Esophagus squamous epithelium (tissue), 5 donors: ENCODE measurements at regions not wholly inside any gene's neighbourhood (a gene's known extent, or its start where the extent isn't known, plus 50 kb on each side); places are given as distances from the start of the nearest gene placed in this dataset.

Experiments
- DNase-seq: peaks from one replicate; lab custom pipeline; 2025; lab: John Stamatoyannopoulos, UW
- H3K27ac ChIP-seq, 4 donors: fragments of 200-600 bp; sonication (generic); one replicate each; pipeline ENCODE4 v1.5.1; 2016 to 2019; ENCODE audit warnings: mild to moderate bottlenecking in 1 of 4
- H3K27me3 ChIP-seq, 4 donors: fragments of 200-600 bp; sonication (generic); 1 replicate in 3 of 4; 2 replicates in 1 of 4; pipeline versions ENCODE4 v1.5.1 to v1.6.0; 2017 to 2021; ENCODE audit warnings: antibody characterized with exemption in 1 of 4
- H3K36me3 ChIP-seq, 3 donors: fragments of 200-600 bp; sonication (generic); one replicate each; pipeline ENCODE4 v1.5.1; 2016 to 2019
- H3K4me1 ChIP-seq, 3 donors: fragments of 200-600 bp; sonication (generic); one replicate each; pipeline ENCODE4 v1.5.1; 2017 to 2019
- H3K4me3 ChIP-seq, 4 donors: fragments of 200-600 bp; sonication (generic); 1 replicate in 3 of 4; 2 replicates in 1 of 4; pipeline ENCODE4 v1.5.1; 2016 to 2019; ENCODE audit warnings: mild to moderate bottlenecking in 2 of 4, moderate library complexity in 1 of 4
- H3K9me3 ChIP-seq, 3 donors: fragments of 200-600 bp; sonication (generic); one replicate each; pipeline ENCODE4 v1.5.1; 2016 to 2019
- CTCF ChIP-seq, 6 experiments: fragments of 450-650 bp in 4 of 6; fragments of 200-600 bp in 2 of 6; sonication (generic) in 2 of 6; IDR thresholded peaks; one replicate each; pipeline ENCODE4 v1.5.1; 2016 to 2019; ENCODE audit warnings: antibody characterized with exemption in 6 of 6, mild to moderate bottlenecking in 4 of 6, moderate library complexity in 4 of 6
- POLR2A ChIP-seq, 4 donors: fragments of 450-650 bp; IDR thresholded peaks; one replicate each; pipeline ENCODE4 v1.6.1; 2017; ENCODE audit warnings: antibody characterized with exemption in 4 of 4, mild to moderate bottlenecking in 4 of 4, moderate library complexity in 3 of 4
- WGBS, 2 donors: methylation state at CpG; one replicate each; pipeline ENCODE4 v1.1.5; 2018; 5-methylcytosine and 5-hydroxymethylcytosine counted together
- intact Hi-C: fragments of 100-400 bp; cut with DNase I; formaldehyde crosslinking; loops from one replicate; pipeline ENCODE4 v1.15.0; 2022
- donor health status: DM: yes; HTN: yes; CAD: no.

GRCh38 chr5:17947029-17947428 lies 312.8 kb downstream of the TAF11L14 start:
- H3K9me3 ChIP-seq: no peaks in the 10 kb centered on the region
- 63 to 88% methylated on average over 1 of the region's 1 CpG for WGBS, 2 donors
- TF ChIP-seq CTCF (IDR thresholded peaks at IDR 0.05) (no peak), POLR2A (IDR thresholded peaks at IDR 0.05) (no peak)
- intact Hi-C loops: no loop called here
- H3K36me3 ChIP-seq: no peaks in the 10 kb centered on the region
- no peak overlapping the region for H3K4me3 ChIP-seq
- DNase-seq: no peak
- H3K4me1 ChIP-seq: peaks cover 0 to 10% (median 0%) of the 10 kb centered on the region in 3 donors
- H3K27ac ChIP-seq: no peak overlapping the region
- H3K27me3 ChIP-seq: no peaks in the 10 kb centered on the region

- TF ChIP-seq CTCF (IDR thresholded peaks at IDR 0.05): peak in 4 of 6 experiments; percentile 7 to 56 (median 26)
- no peak for TF ChIP-seq POLR2A (IDR thresholded peaks at IDR 0.05)
- DNase-seq: no peak
- Histone ChIP-seq H3K36me3 (no peaks in the 10 kb centered on the region), H3K27ac (peak overlapping the region; percentile 51 to 78 (median 57)), H3K27me3 (no peaks in the 10 kb centered on the region), H3K4me1 (peaks cover 0 to 14% (median 0%) of the 10 kb centered on the region in 3 donors), H3K9me3 (no peaks in the 10 kb centered on the region), H3K4me3 (peak overlapping the region in 1 of 4 donors; percentile 20)
- WGBS, 2 donors: 35 to 41% methylated on average over 6 to 8 of the region's 9 CpGs
- intact Hi-C loops: no loop called here
These were observed 317.3 kb downstream of the TAF11L14 start for GRCh38 chr5:17951392-17952169.

GRCh38 chr5:17952231-17952630 lies 318.0 kb downstream of the TAF11L14 start:
- no peak for TF ChIP-seq CTCF (IDR thresholded peaks at IDR 0.05)
- TF ChIP-seq POLR2A (IDR thresholded peaks at IDR 0.05): no peak

GRCh38 chr5:17964067-17964466 lies 329.8 kb downstream of the TAF11L14 start:
- 64 to 69% methylated on average over 2 of the region's 2 CpGs for WGBS, 2 donors
- DNase-seq: no peak
- intact Hi-C loops: no loop called here
- Histone ChIP-seq H3K27ac (no peak overlapping the region), H3K9me3 (no peaks in the 10 kb centered on the region), H3K4me1 (peaks cover 0 to 14% (median 0%) of the 10 kb centered on the region in 3 donors), H3K27me3 (no peaks in the 10 kb centered on the region), H3K36me3 (no peaks in the 10 kb centered on the region), H3K4me3 (no peak overlapping the region)
- TF ChIP-seq CTCF (IDR thresholded peaks at IDR 0.05) (no peak), POLR2A (IDR thresholded peaks at IDR 0.05) (no peak)

More at GRCh38 chr5:17952231-17952630, 318.0 kb downstream of the TAF11L14 start:
- no peak overlapping the region for H3K4me3 ChIP-seq
- DNase-seq: no peak
- H3K9me3 ChIP-seq: no peaks in the 10 kb centered on the region
- H3K27ac ChIP-seq: peak overlapping the region in 3 of 4 donors; percentile 54 to 78 (median 60)
- H3K36me3 ChIP-seq: no peaks in the 10 kb centered on the region
- WGBS, 2 donors: 71 to 77% methylated on average over 4 of the region's 4 CpGs
- peaks cover 0 to 14% (median 0%) of the 10 kb centered on the region in 3 donors for H3K4me1 ChIP-seq
- intact Hi-C loops: no loop called here
- no peaks in the 10 kb centered on the region for H3K27me3 ChIP-seq

- H3K4me1 ChIP-seq: peaks cover 0 to 14% (median 0%) of the 10 kb centered on the region in 3 donors
- intact Hi-C loops: no loop called here
- no peaks in the 10 kb centered on the region for H3K9me3 ChIP-seq
- no peak overlapping the region for H3K4me3 ChIP-seq
- no peaks in the 10 kb centered on the region for H3K36me3 ChIP-seq
- TF ChIP-seq POLR2A (IDR thresholded peaks at IDR 0.05) (no peak), CTCF (IDR thresholded peaks at IDR 0.05) (no peak)
- WGBS, 2 donors: 52 to 53% methylated on average over 2 to 4 of the region's 5 CpGs
- peak overlapping the region in 1 of 4 donors; percentile 4 for H3K27ac ChIP-seq
- no peaks in the 10 kb centered on the region for H3K27me3 ChIP-seq
- DNase-seq: no peak
These were observed 332.6 kb downstream of the TAF11L14 start for GRCh38 chr5:17966640-17967402.
